ENCODE measurements at regions not wholly inside any gene's neighbourhood (a gene's known extent, or its start where the extent isn't known, plus 50 kb on each side); places are given as distances from the start of the nearest gene placed in this dataset.

- Histone ChIP-seq H2AFZ (ENCODE audit: low read depth, low read length) (no peak overlapping the region), H3K4me1 (replicated peaks in 1 of 2; ENCODE audit: control insufficient read depth in 2 of 2, insufficient read depth in 2 of 2, low read length in 2 of 2) (no peaks in the 10 kb centered on the region), H3K9me3 (replicated peaks; ENCODE audit: control insufficient read depth, insufficient read depth, low read depth, low read length) (no peaks in the 10 kb centered on the region; the same call in 1 of the 2 replicates), H3K36me3 (ENCODE audit: control insufficient read depth, insufficient read depth, low read length) (no peaks in the 10 kb centered on the region), H3K4me3 (no peak overlapping the region), H3K9me1 (ENCODE audit: control insufficient read depth, insufficient read depth, low read length) (no peaks in the 10 kb centered on the region), H3K4me2 (ENCODE audit: insufficient read depth, low read length) (no peak overlapping the region), H3K79me2 (ENCODE audit: control insufficient read depth, insufficient read depth, low read length) (no peaks in the 10 kb centered on the region), H3K9ac (ENCODE audit: insufficient read depth in 1 of 2, low read depth in 2 of 2, low read length in 2 of 2) (no peak overlapping the region), H3K27me3 (ENCODE audit: control insufficient read depth in 2 of 2, insufficient read depth in 2 of 2, low read length in 2 of 2) (no peaks in the 10 kb centered on the region), H4K20me1 (replicated peaks; ENCODE audit: control insufficient read depth, insufficient read depth, low read length) (no peaks in the 10 kb centered on the region), H3K27ac (ENCODE audit: extremely low read depth, low read depth, low read length) (no peak overlapping the region)
- FAIRE-seq: no peak
- no peak for TF ChIP-seq ZKSCAN1 (IDR thresholded peaks at IDR 0.05; ENCODE audit: low read depth, low read length)
- no peak for TF ChIP-seq RBM39 (optimal IDR thresholded peaks at IDR 0.05; ENCODE audit: low read depth, low read length)
- no peak for TF ChIP-seq ZNF398 (CRISPR knock-in tag; IDR thresholded peaks at IDR 0.05)
- no peak for TF ChIP-seq E2F4 (CRISPR knock-in tag; IDR thresholded peaks at IDR 0.05; ENCODE audit: low read depth)
- no peak for TF ChIP-seq DNMT1 (IDR thresholded peaks at IDR 0.05)
- no peak for TF ChIP-seq NEUROD1 (IDR thresholded peaks at IDR 0.05; ENCODE audit: borderline replicate concordance, low read depth, low read length, partially characterized antibody)
- TF ChIP-seq RAD21 (CRISPR knock-in tag; conservative IDR thresholded peaks at IDR 0.05 in 1 of 2, IDR thresholded peaks at IDR 0.05 in 1 of 2): no peak
- no peak for TF ChIP-seq EZH2 (IDR thresholded peaks at IDR 0.05; ENCODE audit: borderline replicate concordance, low read depth, low read length)
- TF ChIP-seq POLR2B (IDR thresholded peaks at IDR 0.05; ENCODE audit: low read depth, partially characterized antibody): no peak
- TF ChIP-seq CCAR2 (IDR thresholded peaks at IDR 0.05; ENCODE audit: low read depth, low read length): no peak
- TF ChIP-seq PML (IDR thresholded peaks at IDR 0.05; ENCODE audit: low read length): no peak
- ChIA-PET CTCF (ENCODE audit: low intra/inter-chr PET ratio) (no interaction called here), POLR2A (no interaction called here)
- WGBS (ENCODE audit: insufficient coverage, low coverage, missing lambda C conversion rate): 0% methylated on average over 1 of the region's 1 CpG
- no peak for DNase-seq (ENCODE audit: extremely low read depth in 1 of 4, low spot score in 3 of 4)
- intact Hi-C loops (cut with micrococcal nuclease): no loop called here
- in situ Hi-C loops (cut with MboI): no loop called here
- no peak for ATAC-seq
- no TSS peak for BruUV-seq (replicated peaks)
Observed at GRCh38 chr18:56028514-56028913, 440.5 kb upstream of the TCF4 start.
